D721Med (cell line): ENCODE measurements at regions not wholly inside any gene's neighbourhood (a gene's known extent, or its start where the extent isn't known, plus 50 kb on each side); places are given as distances from the start of the nearest gene placed in this dataset.

Experiments
- DNase-seq: peaks from one replicate; pipeline ENCODE4 v3.0.0; 2011; ENCODE audit warnings: low spot score; ENCODE audit not compliant: insufficient read length
- FAIRE-seq: peaks from 2 replicates; lab custom pipeline; 2011; peaks lifted over from hg19 to GRCh38; lab: Jason Lieb, UNC
- TF ChIP-seq, protein P1 (sequence below): IDR thresholded peaks from 2 replicates; pipeline ENCODE4 v1.5.1; 2012; ENCODE audit warnings: mild to moderate bottlenecking, control low read depth; ENCODE audit not compliant: insufficient read depth; ENCODE audit errors: missing control alignments

DNA sequence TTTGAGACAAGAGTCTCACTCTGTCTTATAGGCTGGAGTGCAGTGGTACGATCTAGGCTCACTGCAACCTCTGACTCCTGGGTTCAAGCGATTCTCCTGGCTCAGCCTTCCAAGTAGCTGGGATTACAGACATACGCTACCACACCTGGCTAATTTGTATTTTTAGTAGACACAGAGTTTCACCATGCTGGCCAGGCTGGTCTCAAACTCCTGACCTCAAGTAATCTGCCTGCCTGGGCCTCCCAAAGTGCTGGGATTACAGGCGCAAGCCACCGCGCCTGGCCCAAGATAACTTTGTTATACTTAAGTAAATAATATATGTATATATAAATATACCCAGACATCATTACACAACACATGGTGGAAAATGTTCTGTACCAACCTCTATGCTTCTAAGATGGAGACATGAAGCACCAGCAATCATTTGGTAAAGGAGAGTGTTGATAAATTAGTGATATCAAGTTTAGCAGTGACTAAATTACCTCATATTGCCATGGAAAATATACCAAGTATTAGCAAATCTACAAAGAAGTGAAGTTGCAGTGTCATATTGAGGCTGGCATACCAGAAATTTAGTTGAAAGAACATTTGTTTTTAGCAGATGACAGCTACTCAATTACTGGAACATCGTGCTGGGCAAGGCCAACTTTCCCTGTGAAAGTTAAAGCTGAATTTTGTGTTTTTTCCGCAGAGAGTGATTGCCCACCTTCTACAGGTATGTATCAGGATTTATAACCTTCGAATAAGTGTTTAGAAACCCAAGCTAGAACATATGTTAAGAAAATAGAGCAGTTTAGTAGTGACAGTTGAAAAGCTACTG is 177.7 kb downstream of the MYCN start:
- DNase-seq (no peak), FAIRE-seq (no peak)
- TF ChIP-seq, protein P1, sequence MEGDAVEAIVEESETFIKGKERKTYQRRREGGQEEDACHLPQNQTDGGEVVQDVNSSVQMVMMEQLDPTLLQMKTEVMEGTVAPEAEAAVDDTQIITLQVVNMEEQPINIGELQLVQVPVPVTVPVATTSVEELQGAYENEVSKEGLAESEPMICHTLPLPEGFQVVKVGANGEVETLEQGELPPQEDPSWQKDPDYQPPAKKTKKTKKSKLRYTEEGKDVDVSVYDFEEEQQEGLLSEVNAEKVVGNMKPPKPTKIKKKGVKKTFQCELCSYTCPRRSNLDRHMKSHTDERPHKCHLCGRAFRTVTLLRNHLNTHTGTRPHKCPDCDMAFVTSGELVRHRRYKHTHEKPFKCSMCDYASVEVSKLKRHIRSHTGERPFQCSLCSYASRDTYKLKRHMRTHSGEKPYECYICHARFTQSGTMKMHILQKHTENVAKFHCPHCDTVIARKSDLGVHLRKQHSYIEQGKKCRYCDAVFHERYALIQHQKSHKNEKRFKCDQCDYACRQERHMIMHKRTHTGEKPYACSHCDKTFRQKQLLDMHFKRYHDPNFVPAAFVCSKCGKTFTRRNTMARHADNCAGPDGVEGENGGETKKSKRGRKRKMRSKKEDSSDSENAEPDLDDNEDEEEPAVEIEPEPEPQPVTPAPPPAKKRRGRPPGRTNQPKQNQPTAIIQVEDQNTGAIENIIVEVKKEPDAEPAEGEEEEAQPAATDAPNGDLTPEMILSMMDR, result no peak

- TF ChIP-seq, protein P1, result no peak
- DNase-seq (no peak), FAIRE-seq (no peak)
Observed at GRCh38 chr2:16117021-16117700, 176.8 kb downstream of the MYCN start.

DNA sequence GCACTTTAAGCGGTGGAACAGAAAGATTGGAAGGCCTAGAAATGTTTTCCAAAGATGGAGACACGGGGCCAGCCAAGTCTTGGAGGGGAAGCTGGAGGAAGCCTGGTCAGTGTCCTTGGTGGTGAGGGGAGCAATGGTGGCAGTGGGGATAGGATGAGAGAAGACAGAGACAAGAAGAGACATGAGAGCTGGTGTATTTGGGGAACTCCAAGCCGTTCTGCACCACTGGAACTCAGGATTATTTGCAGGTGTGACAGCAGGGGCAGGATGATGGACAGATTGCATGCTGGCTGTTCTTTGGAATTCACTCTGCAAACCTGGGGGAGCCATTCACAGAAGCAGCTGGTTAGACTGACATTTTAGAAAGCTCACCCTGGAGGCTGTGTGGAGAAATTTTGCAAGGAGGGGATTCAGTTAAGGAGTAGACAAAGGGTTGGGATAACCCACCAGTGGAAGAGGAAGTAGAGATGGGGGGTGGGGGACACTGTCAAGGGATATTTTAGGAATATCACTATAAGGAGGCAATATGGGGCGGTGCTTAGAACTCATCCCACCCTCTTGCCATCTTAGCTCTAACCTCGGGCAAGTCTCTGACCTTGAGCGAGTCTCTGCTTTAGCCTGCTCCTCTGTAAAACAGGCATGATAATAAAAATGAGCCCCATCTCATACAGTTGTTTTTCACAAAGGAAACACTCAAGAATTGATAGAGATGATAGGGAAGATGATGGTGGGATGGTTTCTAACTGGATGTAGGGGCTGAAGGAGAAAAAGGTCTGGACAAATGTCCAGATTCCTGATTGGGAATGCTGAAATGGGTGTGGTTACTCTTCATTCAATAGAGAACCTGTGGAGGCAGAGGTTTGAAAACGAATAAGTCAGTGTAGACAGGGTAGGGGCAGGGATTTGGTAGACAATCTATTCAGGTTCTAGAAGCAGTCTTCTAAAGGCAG is 175.8 kb downstream of the MYCN start:
- DNase-seq (no peak), FAIRE-seq (no peak)
- TF ChIP-seq, protein P1, result no peak

- FAIRE-seq (no peak), DNase-seq (no peak)
- TF ChIP-seq, protein P1, result no peak
Observed at GRCh38 chr2:16115291-16115690, 174.9 kb downstream of the MYCN start.

DNA sequence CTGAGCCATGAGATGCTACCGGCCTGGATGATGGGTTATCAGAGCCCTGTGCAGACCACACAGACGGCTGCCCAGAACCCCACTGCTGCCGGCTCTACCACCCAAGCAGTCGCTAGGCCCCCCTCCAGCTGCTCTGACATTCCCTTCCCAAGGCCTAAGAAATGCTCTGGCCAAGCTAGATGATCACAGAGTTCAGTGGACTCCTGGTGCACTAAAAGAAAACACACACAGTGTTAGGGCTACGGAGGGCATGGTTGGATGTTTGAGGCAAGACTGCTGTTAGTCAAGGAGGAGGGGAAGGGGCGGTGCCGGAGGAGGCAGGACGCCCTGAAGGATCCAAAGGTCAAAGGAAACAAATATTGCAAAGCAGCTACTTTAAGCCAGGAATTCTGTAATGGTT is 174.5 kb downstream of the MYCN start:
- FAIRE-seq, result no peak
- no peak for DNase-seq
- TF ChIP-seq, protein P1, result no peak

GRCh38 chr2:16114070-16114469 is 173.7 kb downstream of the MYCN start:
- FAIRE-seq (no peak), DNase-seq (no peak)
- TF ChIP-seq, protein P1, result no peak
